Right kidney (tissue), 1 donor: ENCODE measurements at regions not wholly inside any gene's neighbourhood (a gene's known extent, or its start where the extent isn't known, plus 50 kb on each side); places are given as distances from the start of the nearest gene placed in this dataset.

ENCODE experiments used
- DNase-seq: peaks from one replicate; pipeline ENCODE4 v3.0.0-alpha.2; 2016

GRCh38 chr2:21443494-21444105, 319.8 kb downstream of the TDRD15 start:
- DNase-seq: no peak

- DNase-seq: no peak
Measured at GRCh38 chr2:21449881-21450280, 326.1 kb downstream of the TDRD15 start.

GRCh38 chr2:21451403-21451802, 327.6 kb downstream of the TDRD15 start:
- no peak for DNase-seq

GRCh38 chr2:21452263-21452662, 328.5 kb downstream of the TDRD15 start:
- no peak for DNase-seq

- DNase-seq: no peak
Measured at GRCh38 chr2:21452678-21453077, 328.9 kb downstream of the TDRD15 start.

GRCh38 chr2:21453723-21454450, 330.1 kb downstream of the TDRD15 start:
- DNase-seq: no peak

GRCh38 chr2:21454839-21455238, 331.1 kb downstream of the TDRD15 start:
- DNase-seq: no peak

- DNase-seq: no peak
Measured at GRCh38 chr2:21461754-21462240, 338.0 kb downstream of the TDRD15 start.

GRCh38 chr2:21466341-21466927, 342.7 kb downstream of the TDRD15 start:
- DNase-seq: no peak

GRCh38 chr2:21467280-21467818, 343.6 kb downstream of the TDRD15 start:
- no peak for DNase-seq

- no peak for DNase-seq
Measured at GRCh38 chr2:21467910-21468309, 344.1 kb downstream of the TDRD15 start.

- no peak for DNase-seq
Measured at GRCh38 chr2:21468624-21469023, 344.9 kb downstream of the TDRD15 start.

GRCh38 chr2:21469158-21469557, 345.4 kb downstream of the TDRD15 start:
- DNase-seq: no peak

GRCh38 chr2:21469564-21469963, 345.8 kb downstream of the TDRD15 start:
- DNase-seq: no peak

GRCh38 chr2:21480162-21480561, 356.4 kb downstream of the TDRD15 start:
- DNase-seq: no peak

GRCh38 chr2:21484643-21485042, 360.9 kb downstream of the TDRD15 start:
- no peak for DNase-seq

- DNase-seq: no peak
Measured at GRCh38 chr2:21486445-21486844, 362.7 kb downstream of the TDRD15 start.

- no peak for DNase-seq
Measured at GRCh38 chr2:21489080-21489479, 365.3 kb downstream of the TDRD15 start.

GRCh38 chr2:21498016-21498415, 374.2 kb downstream of the TDRD15 start:
- DNase-seq: no peak

GRCh38 chr2:21500401-21500945, 376.7 kb downstream of the TDRD15 start:
- no peak for DNase-seq

GRCh38 chr2:21501376-21502027, 377.7 kb downstream of the TDRD15 start:
- no peak for DNase-seq

GRCh38 chr2:21515903-21516302, 392.1 kb downstream of the TDRD15 start:
- DNase-seq: no peak

GRCh38 chr2:21519412-21519811, 395.6 kb downstream of the TDRD15 start:
- DNase-seq: no peak
